Neural progenitor cell (in vitro differentiated cells): ENCODE measurements at regions not wholly inside any gene's neighbourhood (a gene's known extent, or its start where the extent isn't known, plus 50 kb on each side); places are given as distances from the start of the nearest gene placed in this dataset.

Experiments used
- DNase-seq: peaks from one replicate; pipeline ENCODE4 v3.0.0-alpha.2; 2016; ENCODE audit warnings: low spot score
- H2AFZ ChIP-seq: fragments of 200-600 bp; sonication (generic); replicated peaks from 2 replicates; pipeline ENCODE4 v1.6.1; 2016; ENCODE audit warnings: antibody characterized with exemption
- H3F3A ChIP-seq: fragments of 200-600 bp; sonication (generic); 2 replicates; pipeline ENCODE4 v1.6.1; 2016; ENCODE audit warnings: antibody characterized with exemption, low read depth
- H3K27ac ChIP-seq: fragments of 200-600 bp; sonication (generic); 2 replicates; pipeline ENCODE4 v1.5.1; 2016; ENCODE audit warnings: mild to moderate bottlenecking
- H3K27me3 ChIP-seq: fragments of 200-600 bp; sonication (generic); 2 replicates; pipeline ENCODE4 v1.6.1; 2016; ENCODE audit warnings: mild to moderate bottlenecking, moderate library complexity
- H3K36me3 ChIP-seq: fragments of 200-600 bp; sonication (generic); 2 replicates; pipeline ENCODE4 v1.5.1; 2016
- H3K4me1 ChIP-seq: fragments of 200-600 bp; sonication (generic); 2 replicates; pipeline ENCODE4 v1.6.1; 2016; ENCODE audit warnings: mixed run types
- H3K4me2 ChIP-seq: fragments of 200-600 bp; sonication (generic); 2 replicates; pipeline ENCODE4 v1.6.1; 2016
- H3K4me3 ChIP-seq: fragments of 200-600 bp; sonication (generic); 2 replicates; pipeline ENCODE4 v1.5.1; 2016
- H3K79me2 ChIP-seq: fragments of 200-600 bp; sonication (generic); 2 replicates; pipeline ENCODE4 v1.6.1; 2016; ENCODE audit warnings: low read depth
- H3K9ac ChIP-seq: fragments of 200-600 bp; sonication (generic); 2 replicates; pipeline ENCODE4 v1.6.1; 2016
- H3K9me3 ChIP-seq: fragments of 200-600 bp; sonication (generic); 2 replicates; pipeline ENCODE4 v1.5.1; 2016; ENCODE audit warnings: low read depth
- H4K20me1 ChIP-seq: fragments of 200-600 bp; sonication (generic); 2 replicates; pipeline ENCODE4 v1.6.1; 2016; ENCODE audit warnings: low read depth
- H3K27ac Mint-ChIP-seq: 3 replicates; pipeline ENCODE4 v1.8.0; 2021; ENCODE audit warnings: mixed read lengths
- H3K27me3 Mint-ChIP-seq: 2 replicates; pipeline ENCODE4 v1.8.0; 2022; ENCODE audit warnings: low read depth, mild to moderate bottlenecking, inconsistent platforms, moderate library complexity, mixed read lengths; ENCODE audit not compliant: insufficient read depth
- H3K36me3 Mint-ChIP-seq: 3 replicates; pipeline ENCODE4 v1.8.0; 2021; ENCODE audit warnings: mixed read lengths
- H3K4me1 Mint-ChIP-seq: 3 replicates; pipeline ENCODE4 v1.8.0; 2021; ENCODE audit warnings: mixed read lengths
- H3K4me3 Mint-ChIP-seq: 3 replicates; pipeline ENCODE4 v1.8.0; 2021; ENCODE audit warnings: mild to moderate bottlenecking, moderate library complexity, mixed read lengths
- H3K9me3 Mint-ChIP-seq: 3 replicates; pipeline ENCODE4 v1.8.0; 2020; ENCODE audit warnings: mixed read lengths
- EZH2 ChIP-seq: fragments of 200-600 bp; sonication (generic); IDR thresholded peaks from 2 replicates; pipeline ENCODE4 v1.6.1; 2017; ENCODE audit warnings: antibody characterized with exemption, mild to moderate bottlenecking, moderate library complexity
- EZH2phosphoT487 ChIP-seq: fragments of 200-600 bp; sonication (generic); IDR thresholded peaks from 2 replicates; pipeline ENCODE4 v1.6.1; 2017; ENCODE audit warnings: antibody characterized with exemption
- TF ChIP-seq, protein P1 (sequence below): fragments of 200-600 bp; sonication (generic); IDR thresholded peaks from 2 replicates; pipeline ENCODE4 v1.5.1; 2017; ENCODE audit warnings: antibody characterized with exemption, mild to moderate bottlenecking

DNA sequence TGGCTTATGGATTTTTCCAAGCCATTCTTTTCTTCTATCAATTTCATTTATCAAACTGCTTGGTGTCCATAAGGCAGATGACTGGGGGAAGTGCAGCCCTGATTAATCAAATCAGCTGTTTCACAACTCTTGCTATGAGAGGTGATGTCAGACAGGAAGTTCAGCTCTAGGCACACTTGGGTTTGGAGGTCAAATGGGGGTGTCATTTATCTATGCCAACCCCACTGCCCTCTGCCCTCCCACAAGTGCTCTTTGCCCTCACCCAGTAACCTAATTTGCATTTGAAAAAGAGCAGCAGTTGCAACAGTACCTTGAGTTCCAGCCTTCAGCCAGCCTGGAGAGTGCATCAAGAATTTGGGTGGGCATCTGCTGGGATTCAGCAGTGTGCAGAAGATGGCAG lies 431.3 kb upstream of the SPRED2 start:
- Histone ChIP-seq H4K20me1 (no peaks in the 10 kb centered on the region), H3K4me2 (no peak overlapping the region), H3K27me3 (no peaks in the 10 kb centered on the region), H3K9me3 (no peaks in the 10 kb centered on the region), H3F3A (no peaks in the 10 kb centered on the region), H2AFZ (peak overlapping the region; percentile 64), H3K36me3 (no peaks in the 10 kb centered on the region), H3K27ac (no peak overlapping the region), H3K4me1 (peaks cover 9% of the 10 kb centered on the region), H3K9ac (no peak overlapping the region), H3K79me2 (no peaks in the 10 kb centered on the region), H3K4me3 (no peak overlapping the region)
- DNase-seq = no peak
- Mint-ChIP-seq H3K27ac (peak overlapping the region; percentile 61), H3K27me3 (peaks cover 2% of the 10 kb centered on the region), H3K4me1 (peaks cover 23% of the 10 kb centered on the region), H3K36me3 (no peaks in the 10 kb centered on the region), H3K4me3 (no peak overlapping the region), H3K9me3 (peaks cover 2% of the 10 kb centered on the region)
- TF ChIP-seq EZH2phosphoT487 = no peak
- TF ChIP-seq EZH2 = no peak
- TF ChIP-seq, protein P1, sequence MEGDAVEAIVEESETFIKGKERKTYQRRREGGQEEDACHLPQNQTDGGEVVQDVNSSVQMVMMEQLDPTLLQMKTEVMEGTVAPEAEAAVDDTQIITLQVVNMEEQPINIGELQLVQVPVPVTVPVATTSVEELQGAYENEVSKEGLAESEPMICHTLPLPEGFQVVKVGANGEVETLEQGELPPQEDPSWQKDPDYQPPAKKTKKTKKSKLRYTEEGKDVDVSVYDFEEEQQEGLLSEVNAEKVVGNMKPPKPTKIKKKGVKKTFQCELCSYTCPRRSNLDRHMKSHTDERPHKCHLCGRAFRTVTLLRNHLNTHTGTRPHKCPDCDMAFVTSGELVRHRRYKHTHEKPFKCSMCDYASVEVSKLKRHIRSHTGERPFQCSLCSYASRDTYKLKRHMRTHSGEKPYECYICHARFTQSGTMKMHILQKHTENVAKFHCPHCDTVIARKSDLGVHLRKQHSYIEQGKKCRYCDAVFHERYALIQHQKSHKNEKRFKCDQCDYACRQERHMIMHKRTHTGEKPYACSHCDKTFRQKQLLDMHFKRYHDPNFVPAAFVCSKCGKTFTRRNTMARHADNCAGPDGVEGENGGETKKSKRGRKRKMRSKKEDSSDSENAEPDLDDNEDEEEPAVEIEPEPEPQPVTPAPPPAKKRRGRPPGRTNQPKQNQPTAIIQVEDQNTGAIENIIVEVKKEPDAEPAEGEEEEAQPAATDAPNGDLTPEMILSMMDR = no peak

DNA sequence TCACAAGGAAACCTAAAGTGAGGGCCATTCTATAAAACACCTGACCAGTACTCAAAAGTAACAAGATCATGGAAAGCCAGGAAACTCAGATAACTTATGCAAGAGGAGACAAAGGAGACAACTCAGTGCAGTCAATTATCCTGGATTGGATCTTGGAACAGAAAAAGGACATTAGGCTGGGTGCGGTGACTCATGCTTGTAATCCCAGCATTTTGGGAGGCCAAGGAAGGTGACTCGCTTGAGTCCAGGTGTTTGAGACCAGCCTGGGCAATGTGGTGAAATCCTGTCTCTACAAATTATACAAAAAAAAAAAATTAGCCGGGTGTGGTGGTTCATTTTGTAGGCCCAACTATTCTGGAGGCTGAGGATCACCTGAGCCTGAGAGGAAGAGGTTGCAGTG lies 424.5 kb upstream of the SPRED2 start:
- H3K79me2 ChIP-seq = no peaks in the 10 kb centered on the region
- no peaks in the 10 kb centered on the region for H3K27me3 ChIP-seq
- Mint-ChIP-seq H3K4me1 (no peaks in the 10 kb centered on the region), H3K4me3 (no peak overlapping the region), H3K27ac (no peak overlapping the region), H3K36me3 (no peaks in the 10 kb centered on the region), H3K9me3 (no peaks in the 10 kb centered on the region), H3K27me3 (no peaks in the 10 kb centered on the region)
- no peak overlapping the region for H3K4me3 ChIP-seq
- H3K9ac ChIP-seq = no peak overlapping the region
- no peaks in the 10 kb centered on the region for H4K20me1 ChIP-seq
- no peaks in the 10 kb centered on the region for H3K9me3 ChIP-seq
- no peak for DNase-seq
- no peaks in the 10 kb centered on the region for H3F3A ChIP-seq
- H3K36me3 ChIP-seq = no peaks in the 10 kb centered on the region
- H2AFZ ChIP-seq = no peak overlapping the region
- H3K4me2 ChIP-seq = no peak overlapping the region
- H3K27ac ChIP-seq = no peak overlapping the region
- H3K4me1 ChIP-seq = no peaks in the 10 kb centered on the region
- TF ChIP-seq, protein P1 = no peak
- TF ChIP-seq EZH2 = no peak
- TF ChIP-seq EZH2phosphoT487 = no peak

DNA sequence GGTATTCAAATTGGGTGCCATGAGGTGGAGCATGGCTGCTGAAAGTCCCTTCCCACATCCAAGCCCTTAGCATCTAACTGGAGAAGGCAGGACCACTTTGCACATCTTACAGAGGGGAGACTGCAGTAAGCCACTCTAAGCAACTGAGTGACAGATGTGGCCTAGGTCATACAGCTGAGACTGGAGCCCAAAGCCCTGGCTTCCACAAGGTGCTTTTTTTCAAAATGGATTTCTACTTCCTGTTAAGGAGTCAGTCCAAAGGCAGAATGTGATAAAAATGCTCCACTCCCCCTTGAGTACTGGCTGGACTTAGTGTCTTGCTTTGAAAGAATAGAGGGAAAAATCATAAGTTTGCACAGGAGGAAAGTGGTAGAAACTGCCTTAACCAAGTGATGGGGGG lies 424.0 kb upstream of the SPRED2 start:
- Mint-ChIP-seq H3K4me3 (no peak overlapping the region), H3K9me3 (no peaks in the 10 kb centered on the region), H3K4me1 (no peaks in the 10 kb centered on the region), H3K27ac (no peak overlapping the region), H3K36me3 (no peaks in the 10 kb centered on the region), H3K27me3 (no peaks in the 10 kb centered on the region)
- no peaks in the 10 kb centered on the region for H3K4me1 ChIP-seq
- no peaks in the 10 kb centered on the region for H3K79me2 ChIP-seq
- no peaks in the 10 kb centered on the region for H3F3A ChIP-seq
- H2AFZ ChIP-seq = no peak overlapping the region
- no peak for DNase-seq
- no peak overlapping the region for H3K27ac ChIP-seq
- no peaks in the 10 kb centered on the region for H3K27me3 ChIP-seq
- H3K4me3 ChIP-seq = no peak overlapping the region
- H3K9ac ChIP-seq = no peak overlapping the region
- H3K36me3 ChIP-seq = no peaks in the 10 kb centered on the region
- TF ChIP-seq EZH2 (no peak), EZH2phosphoT487 (no peak)
- TF ChIP-seq, protein P1 = no peak
- H3K4me2 ChIP-seq = no peak overlapping the region
- no peaks in the 10 kb centered on the region for H4K20me1 ChIP-seq
- no peaks in the 10 kb centered on the region for H3K9me3 ChIP-seq

DNA sequence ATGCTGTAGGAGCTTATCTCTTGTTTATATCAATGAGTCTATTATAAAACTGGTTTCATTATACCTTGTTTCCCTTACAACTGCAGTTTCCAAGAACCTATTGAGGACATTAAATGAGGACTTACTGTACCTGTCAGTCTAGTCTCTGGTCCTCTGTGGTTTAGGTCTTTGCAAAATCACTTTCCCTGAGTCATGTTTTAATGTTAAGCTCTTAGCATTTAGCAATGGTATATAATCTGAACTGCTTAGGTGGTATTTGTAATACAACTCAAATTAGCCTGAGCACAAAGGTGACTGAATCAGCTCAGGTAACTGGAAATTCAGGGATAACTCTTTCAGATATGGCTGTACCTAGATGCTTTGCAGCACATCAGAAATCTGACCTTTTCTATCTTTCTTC lies 418.3 kb upstream of the SPRED2 start:
- H3K9ac ChIP-seq = no peak overlapping the region
- Mint-ChIP-seq H3K4me1 (no peaks in the 10 kb centered on the region), H3K27me3 (no peaks in the 10 kb centered on the region), H3K36me3 (no peaks in the 10 kb centered on the region), H3K9me3 (no peaks in the 10 kb centered on the region), H3K27ac (no peak overlapping the region), H3K4me3 (no peak overlapping the region)
- no peak overlapping the region for H3K4me2 ChIP-seq
- no peaks in the 10 kb centered on the region for H3F3A ChIP-seq
- DNase-seq = no peak
- no peaks in the 10 kb centered on the region for H3K27me3 ChIP-seq
- TF ChIP-seq EZH2 (no peak), EZH2phosphoT487 (no peak)
- TF ChIP-seq, protein P1 = no peak
- H3K79me2 ChIP-seq = no peaks in the 10 kb centered on the region
- H2AFZ ChIP-seq = no peak overlapping the region
- no peaks in the 10 kb centered on the region for H4K20me1 ChIP-seq
- H3K36me3 ChIP-seq = no peaks in the 10 kb centered on the region
- H3K4me1 ChIP-seq = no peaks in the 10 kb centered on the region
- H3K4me3 ChIP-seq = no peak overlapping the region
- no peaks in the 10 kb centered on the region for H3K9me3 ChIP-seq
- no peak overlapping the region for H3K27ac ChIP-seq
